ENCODE measurements at regions not wholly inside any gene's neighbourhood (a gene's known extent, or its start where the extent isn't known, plus 50 kb on each side); places are given as distances from the start of the nearest gene placed in this dataset.

DNA sequence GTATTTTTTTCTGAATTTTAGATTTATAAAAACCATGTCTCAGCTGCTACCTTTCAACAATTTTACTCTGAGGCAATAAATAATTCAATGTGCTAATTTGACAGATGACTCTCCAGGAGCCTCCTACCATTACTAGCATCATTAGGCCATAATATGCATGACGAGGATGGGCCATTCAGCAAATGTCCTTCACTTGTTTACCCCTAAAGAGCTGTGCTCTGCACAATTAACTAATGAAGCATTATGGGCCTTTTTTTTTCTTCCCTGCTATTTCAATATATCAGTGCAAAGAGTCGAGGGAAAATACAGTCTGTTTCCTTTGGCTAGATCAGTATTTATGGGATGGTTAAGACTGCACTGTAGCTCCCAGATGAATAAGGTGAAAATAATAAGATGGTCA is 627.2 kb downstream of the ISL1 start:
- TF ChIP-seq, protein P1, sequence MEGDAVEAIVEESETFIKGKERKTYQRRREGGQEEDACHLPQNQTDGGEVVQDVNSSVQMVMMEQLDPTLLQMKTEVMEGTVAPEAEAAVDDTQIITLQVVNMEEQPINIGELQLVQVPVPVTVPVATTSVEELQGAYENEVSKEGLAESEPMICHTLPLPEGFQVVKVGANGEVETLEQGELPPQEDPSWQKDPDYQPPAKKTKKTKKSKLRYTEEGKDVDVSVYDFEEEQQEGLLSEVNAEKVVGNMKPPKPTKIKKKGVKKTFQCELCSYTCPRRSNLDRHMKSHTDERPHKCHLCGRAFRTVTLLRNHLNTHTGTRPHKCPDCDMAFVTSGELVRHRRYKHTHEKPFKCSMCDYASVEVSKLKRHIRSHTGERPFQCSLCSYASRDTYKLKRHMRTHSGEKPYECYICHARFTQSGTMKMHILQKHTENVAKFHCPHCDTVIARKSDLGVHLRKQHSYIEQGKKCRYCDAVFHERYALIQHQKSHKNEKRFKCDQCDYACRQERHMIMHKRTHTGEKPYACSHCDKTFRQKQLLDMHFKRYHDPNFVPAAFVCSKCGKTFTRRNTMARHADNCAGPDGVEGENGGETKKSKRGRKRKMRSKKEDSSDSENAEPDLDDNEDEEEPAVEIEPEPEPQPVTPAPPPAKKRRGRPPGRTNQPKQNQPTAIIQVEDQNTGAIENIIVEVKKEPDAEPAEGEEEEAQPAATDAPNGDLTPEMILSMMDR (conservative IDR thresholded peaks at IDR 0.05 in 1 of 2, IDR thresholded peaks at IDR 0.05 in 1 of 2; ENCODE audit: low read depth in 1 of 2, low read length in 2 of 2): no peak
- TF ChIP-seq EZH2 (IDR thresholded peaks at IDR 0.05; ENCODE audit: low read length, missing control alignments): no peak
